ENCODE measurements at regions not wholly inside any gene's neighbourhood (a gene's known extent, or its start where the extent isn't known, plus 50 kb on each side); places are given as distances from the start of the nearest gene placed in this dataset.

- Histone ChIP-seq H4K20me1 (ENCODE audit: insufficient read depth, low read length) (no peaks in the 10 kb centered on the region), H3K36me3 (replicated peaks in 1 of 2; ENCODE audit: control insufficient read depth in 1 of 2, insufficient read depth in 2 of 2, low read length in 2 of 2) (no peaks in the 10 kb centered on the region), H3K4me2 (ENCODE audit: low read depth, low read length) (no peak overlapping the region), H3K9me3 (ENCODE audit: low read length) (peaks cover 48% of the 10 kb centered on the region), H3K79me2 (ENCODE audit: insufficient read depth, low read length) (no peaks in the 10 kb centered on the region), H3K4me3 (replicated peaks in 1 of 3; ENCODE audit: insufficient read depth in 1 of 3, low read depth in 2 of 3, low read length in 3 of 3) (no peak overlapping the region), H3K9ac (ENCODE audit: insufficient read depth, low read depth, low read length) (no peak overlapping the region), H3K27me3 (ENCODE audit: control insufficient read depth in 1 of 2, insufficient read depth in 2 of 2, low read length in 2 of 2) (no peaks in the 10 kb centered on the region), H2AFZ (ENCODE audit: low read length) (no peak overlapping the region), H3K27ac (ENCODE audit: extremely low read length, insufficient read depth, low read length) (no peak overlapping the region), H3K4me1 (ENCODE audit: insufficient read depth, low read length) (no peaks in the 10 kb centered on the region)
- in situ Hi-C loops (cut with HindIII; ENCODE audit: extremely low pct_ligation_motif_present, low pct_unique_long_range_greater_than_20kb) = no loop called here
- POLR2A ChIA-PET = no interaction called here
- no TSS peak for BruUV-seq (replicated peaks)
- CTCF ChIA-PET (ENCODE audit: low intra/inter-chr PET ratio, low total read pairs) = no interaction called here
- DNase-seq (ENCODE audit: low spot score) (no peak), FAIRE-seq (no peak), ATAC-seq (no peak)
- intact Hi-C loops (cut with micrococcal nuclease; ENCODE audit: unreplicated experiment) = no loop called here
- 3% methylated on average over 5 of the region's 5 CpGs for WGBS (ENCODE audit: low lambda C conversion rate)
- TF ChIP-seq SRSF9 (IDR thresholded peaks at IDR 0.05; ENCODE audit: borderline replicate concordance, insufficient read depth, low read depth, low read length, poor library complexity, severe bottlenecking) = no peak
- TF ChIP-seq MNT (IDR thresholded peaks at IDR 0.05) = no peak
- TF ChIP-seq ATF2 (CRISPR knock-in tag; IDR thresholded peaks at IDR 0.05) = no peak
- TF ChIP-seq IRX3 (CRISPR knock-in tag; IDR thresholded peaks at IDR 0.05; ENCODE audit: borderline replicate concordance, low read depth) = no peak
- TF ChIP-seq PCBP2 (optimal IDR thresholded peaks at IDR 0.05; ENCODE audit: low read depth, low read length, poor library complexity, severe bottlenecking) = no peak
- TF ChIP-seq JUND (CRISPR knock-in tag; IDR thresholded peaks at IDR 0.05) = no peak
- TF ChIP-seq ATF7-NPFF (CRISPR knock-in tag; IDR thresholded peaks at IDR 0.05; ENCODE audit: low read depth) = no peak
Observed at GRCh38 chr3:5657106-5657505, 469.6 kb downstream of the EDEM1 start.
